Neuronal stem cell (in vitro differentiated cells): ENCODE measurements at regions not wholly inside any gene's neighbourhood (a gene's known extent, or its start where the extent isn't known, plus 50 kb on each side); places are given as distances from the start of the nearest gene placed in this dataset.

Experiments used
- DNase-seq: peaks from one replicate; pipeline ENCODE4 v3.0.0-alpha.2; 2013; ENCODE audit warnings: low spot score
- H2AFZ ChIP-seq: one replicate; pipeline ENCODE4 v1.6.1; 2013; ENCODE audit warnings: mild to moderate bottlenecking, low read length, inconsistent platforms
- H2AK5ac ChIP-seq: 2 replicates; pipeline ENCODE4 v1.6.1; 2013; ENCODE audit warnings: low read depth, mild to moderate bottlenecking, inconsistent platforms, low read length, moderate library complexity, mixed read lengths
- H2BK120ac ChIP-seq: 2 replicates; pipeline ENCODE4 v1.6.1; 2013; ENCODE audit warnings: low read depth, mild to moderate bottlenecking, inconsistent platforms, low read length, moderate library complexity, mixed read lengths
- H2BK12ac ChIP-seq: one replicate; pipeline ENCODE4 v1.6.1; 2013; ENCODE audit warnings: low read length, inconsistent platforms
- H2BK15ac ChIP-seq: 2 replicates; pipeline ENCODE4 v1.6.1; 2013; ENCODE audit warnings: mild to moderate bottlenecking, low read length, inconsistent platforms, mixed read lengths
- H2BK5ac ChIP-seq: one replicate; pipeline ENCODE4 v1.6.1; 2013; ENCODE audit warnings: inconsistent platforms, mild to moderate bottlenecking, low read length, moderate library complexity
- H3K14ac ChIP-seq: one replicate; pipeline ENCODE4 v1.6.1; 2013; ENCODE audit warnings: low read length, inconsistent platforms
- H3K18ac ChIP-seq: 2 replicates; pipeline ENCODE4 v1.6.1; 2013; ENCODE audit warnings: low read length, inconsistent platforms
- H3K23ac ChIP-seq: 2 replicates; pipeline ENCODE4 v1.6.1; 2013; ENCODE audit warnings: low read depth, mild to moderate bottlenecking, mixed read lengths, low read length, inconsistent platforms; ENCODE audit not compliant: poor library complexity
- H3K27ac ChIP-seq: replicated peaks from 3 replicates; pipeline ENCODE4 v1.5.1; 2013; ENCODE audit warnings: low read length, inconsistent platforms
- H3K27me3 ChIP-seq, 3 experiments: 2 replicates each; pipeline ENCODE4 v1.6.1; 2013; ENCODE audit warnings: low read length in 3 of 3, mild to moderate bottlenecking in 2 of 3, inconsistent platforms in 1 of 3, low read depth in 1 of 3, mixed read lengths in 1 of 3, moderate library complexity in 1 of 3; ENCODE audit not compliant: control insufficient read depth in 3 of 3, insufficient read depth in 3 of 3
- H3K36me3 ChIP-seq, 2 donors: replicated peaks in 1 of 2; 2 replicates each; pipeline ENCODE4 v1.6.1; 2013; ENCODE audit warnings: low read length in 2 of 2; ENCODE audit not compliant: control insufficient read depth in 2 of 2, insufficient read depth in 2 of 2
- H3K4ac ChIP-seq: 2 replicates; pipeline ENCODE4 v1.6.1; 2013; ENCODE audit warnings: inconsistent platforms, mild to moderate bottlenecking, low read length, moderate library complexity
- H3K4me1 ChIP-seq, 2 donors: 1 replicate in 1 of 2; 2 replicates in 1 of 2; pipeline ENCODE4 v1.6.1; 2013; ENCODE audit warnings: low read length in 2 of 2, low read depth in 1 of 2; ENCODE audit not compliant: control insufficient read depth in 2 of 2, insufficient read depth in 1 of 2
- H3K4me2 ChIP-seq: one replicate; pipeline ENCODE4 v1.6.1; 2013; ENCODE audit warnings: mild to moderate bottlenecking, low read length, inconsistent platforms; ENCODE audit not compliant: insufficient read depth, poor library complexity, severe bottlenecking
- H3K4me3 ChIP-seq, 2 donors: 2 replicates each; pipeline ENCODE4 v1.5.1; 2013; ENCODE audit warnings: low read length in 2 of 2, mild to moderate bottlenecking in 2 of 2, inconsistent platforms in 1 of 2, moderate library complexity in 1 of 2
- H3K79me1 ChIP-seq: one replicate; pipeline ENCODE4 v1.6.1; 2013; ENCODE audit warnings: low read depth, mild to moderate bottlenecking, inconsistent platforms, low read length, moderate library complexity
- H3K9ac ChIP-seq: one replicate; pipeline ENCODE4 v1.6.1; 2013; ENCODE audit warnings: mild to moderate bottlenecking, low read depth, low read length, inconsistent platforms; ENCODE audit not compliant: poor library complexity
- H3K9me3 ChIP-seq, 2 donors: replicated peaks in 1 of 2; 2 replicates each; pipeline versions ENCODE3 to v1.6.1; 2013; ENCODE audit warnings: low read length in 2 of 2, mild to moderate bottlenecking in 2 of 2, inconsistent platforms in 1 of 2, low read depth in 1 of 2, mixed read lengths in 1 of 2, moderate library complexity in 1 of 2; ENCODE audit not compliant: control insufficient read depth in 2 of 2, insufficient read depth in 1 of 2
- H4K8ac ChIP-seq: one replicate; pipeline ENCODE4 v1.6.1; 2013; ENCODE audit warnings: low read depth, mild to moderate bottlenecking, inconsistent platforms, low read length, moderate library complexity
- H4K91ac ChIP-seq: one replicate; pipeline ENCODE4 v1.6.1; 2013; ENCODE audit warnings: low read length, low read depth, mild to moderate bottlenecking, inconsistent platforms; ENCODE audit not compliant: poor library complexity
- WGBS, 2 donors: extraction: QIAGEN DNeasy Blood & Tissue Kit; methylation state at CpG; one replicate each; pipeline ENCODE4 v1.1.7; 2013; ENCODE audit warnings: missing lambda C conversion rate in 2 of 2, mixed read lengths in 1 of 2; ENCODE audit not compliant: insufficient read length in 2 of 2, insufficient replicate concordance in 1 of 2; ENCODE audit errors: extremely low coverage in 2 of 2; 5-methylcytosine and 5-hydroxymethylcytosine counted together

DNA sequence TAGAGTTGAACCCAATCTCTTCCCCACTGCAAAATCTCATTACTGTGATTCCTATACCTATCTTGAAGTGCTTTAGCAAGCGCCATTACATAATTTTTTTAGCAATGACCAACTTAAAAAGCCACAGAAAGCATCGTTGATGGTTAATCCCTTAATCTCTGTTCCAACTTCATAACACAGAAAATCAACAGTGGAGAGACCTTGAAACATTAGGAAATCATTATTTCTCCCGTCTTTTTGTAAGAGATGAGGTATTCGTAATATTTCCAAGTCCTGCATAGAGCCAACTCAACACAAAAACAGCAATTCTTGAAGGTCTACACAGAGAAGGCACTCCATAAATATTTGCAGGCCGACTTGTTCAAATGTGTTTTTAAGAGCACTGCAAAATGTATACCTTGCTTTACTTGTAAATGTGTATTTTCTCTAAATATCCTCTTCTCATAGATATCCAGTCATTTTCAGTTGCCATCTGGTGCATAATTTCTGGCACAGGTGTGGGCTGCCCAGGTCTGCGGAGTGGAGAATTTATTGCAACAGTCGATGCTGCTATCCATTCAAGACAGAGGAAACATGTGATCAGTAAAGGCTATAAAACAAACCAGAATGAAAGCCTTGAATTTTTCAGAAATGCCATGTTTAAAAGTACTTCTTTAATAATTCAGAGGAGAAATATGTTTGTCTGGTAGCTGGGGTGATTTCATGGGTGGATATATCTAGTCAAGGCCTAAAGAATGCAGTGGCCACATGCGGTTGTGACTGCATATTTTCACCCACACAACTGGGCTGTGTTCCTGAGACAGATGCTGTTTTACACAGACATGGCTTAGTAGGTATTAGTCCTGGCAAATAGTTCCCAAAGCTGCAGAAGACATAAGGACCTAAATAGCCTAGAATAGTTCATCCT lies 234.3 kb upstream of the STARD13 start:
- H3K36me3 ChIP-seq, result no peaks in the 10 kb centered on the region
- H3K27me3 ChIP-seq, result no peaks in the 10 kb centered on the region
- no peak overlapping the region for H3K4me3 ChIP-seq
- H2AFZ ChIP-seq, result peak overlapping the region; percentile 51
- peaks cover 0 to 2% of the 10 kb centered on the region in 2 donors for H3K4me1 ChIP-seq
- no peak overlapping the region for H3K4me2 ChIP-seq
- no peak overlapping the region for H3K23ac ChIP-seq
- no peak overlapping the region for H3K14ac ChIP-seq
- no peaks in the 10 kb centered on the region for H3K9me3 ChIP-seq
- no peak overlapping the region for H2BK15ac ChIP-seq
- no peak overlapping the region for H3K9ac ChIP-seq
- no CpG with 5 or more reads among the region's 8 CpGs for WGBS, 2 donors
- H3K27ac ChIP-seq, result no peak overlapping the region
- H3K79me1 ChIP-seq, result no peaks in the 10 kb centered on the region
- no peak overlapping the region for H2BK12ac ChIP-seq
- no peak overlapping the region for H3K18ac ChIP-seq
- DNase-seq, result no peak
- no peak overlapping the region for H4K8ac ChIP-seq
- H2BK120ac ChIP-seq, result no peak overlapping the region
- no peak overlapping the region for H2AK5ac ChIP-seq
- H2BK5ac ChIP-seq, result no peak overlapping the region
- H3K4ac ChIP-seq, result no peak overlapping the region
- H4K91ac ChIP-seq, result no peak overlapping the region

DNA sequence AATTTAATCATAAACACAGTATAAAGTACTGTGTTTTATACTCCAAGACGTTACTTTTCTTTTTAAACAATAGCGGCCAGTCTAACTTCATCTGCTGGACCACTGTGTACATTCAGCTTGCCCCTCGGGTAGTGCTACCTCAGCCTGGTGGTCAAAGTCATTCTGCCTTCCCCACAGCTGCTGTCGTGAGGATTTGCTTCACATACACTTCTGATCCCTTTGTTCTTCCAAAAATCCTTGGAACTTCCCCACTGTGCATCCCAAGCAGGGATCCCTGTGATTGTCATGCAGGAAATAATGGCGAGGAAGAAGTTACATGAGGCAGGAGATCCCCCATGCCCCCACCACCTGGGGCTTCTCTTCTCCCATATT lies 234.9 kb upstream of the STARD13 start:
- Histone ChIP-seq H3K4me1 (peaks cover 0 to 2% of the 10 kb centered on the region in 2 donors), H3K4ac (no peak overlapping the region), H3K4me2 (no peak overlapping the region), H3K79me1 (no peaks in the 10 kb centered on the region), H2BK120ac (no peak overlapping the region), H2BK5ac (no peak overlapping the region), H2AFZ (peak overlapping the region; percentile 51), H3K36me3 (no peaks in the 10 kb centered on the region), H2AK5ac (no peak overlapping the region), H3K4me3 (no peak overlapping the region), H3K27me3 (no peaks in the 10 kb centered on the region), H2BK12ac (no peak overlapping the region), H3K18ac (no peak overlapping the region), H3K9ac (no peak overlapping the region), H4K91ac (no peak overlapping the region), H3K14ac (no peak overlapping the region), H3K27ac (no peak overlapping the region), H2BK15ac (no peak overlapping the region), H3K9me3 (no peaks in the 10 kb centered on the region), H4K8ac (no peak overlapping the region), H3K23ac (no peak overlapping the region)
- no CpG with 5 or more reads among the region's 5 CpGs for WGBS, 2 donors
- no peak for DNase-seq

- no peaks in the 10 kb centered on the region for H3K9me3 ChIP-seq
- no peak overlapping the region for H4K8ac ChIP-seq
- no peak overlapping the region for H3K18ac ChIP-seq
- H3K4ac ChIP-seq, result no peak overlapping the region
- no peak overlapping the region for H3K14ac ChIP-seq
- H3K36me3 ChIP-seq, result no peaks in the 10 kb centered on the region
- no peak overlapping the region for H2BK5ac ChIP-seq
- no peak for DNase-seq
- no peak overlapping the region for H2BK120ac ChIP-seq
- H3K4me3 ChIP-seq, result no peak overlapping the region
- peaks cover 0 to 2% of the 10 kb centered on the region in 2 donors for H3K4me1 ChIP-seq
- H2BK12ac ChIP-seq, result no peak overlapping the region
- H3K4me2 ChIP-seq, result no peak overlapping the region
- H3K27me3 ChIP-seq, result no peaks in the 10 kb centered on the region
- no peak overlapping the region for H3K23ac ChIP-seq
- H2AFZ ChIP-seq, result no peak overlapping the region
- H2AK5ac ChIP-seq, result no peak overlapping the region
- no CpG with 5 or more reads among the region's 1 CpG for WGBS, 2 donors
- H4K91ac ChIP-seq, result no peak overlapping the region
- H3K79me1 ChIP-seq, result no peaks in the 10 kb centered on the region
- H2BK15ac ChIP-seq, result no peak overlapping the region
- no peak overlapping the region for H3K9ac ChIP-seq
- H3K27ac ChIP-seq, result no peak overlapping the region
Measured at GRCh38 chr13:33524086-33524485, 238.5 kb upstream of the STARD13 start.

GRCh38 chr13:33525763-33526162 lies 240.2 kb upstream of the STARD13 start:
- Histone ChIP-seq H3K23ac (no peak overlapping the region), H3K18ac (no peak overlapping the region), H3K14ac (no peak overlapping the region), H2AFZ (no peak overlapping the region), H3K9me3 (no peaks in the 10 kb centered on the region), H2BK120ac (no peak overlapping the region), H3K27ac (no peak overlapping the region), H2BK5ac (no peak overlapping the region), H3K36me3 (no peaks in the 10 kb centered on the region), H4K8ac (no peak overlapping the region), H3K4ac (no peak overlapping the region), H2BK15ac (no peak overlapping the region), H4K91ac (no peak overlapping the region), H2BK12ac (no peak overlapping the region), H3K27me3 (no peaks in the 10 kb centered on the region), H3K9ac (no peak overlapping the region), H2AK5ac (no peak overlapping the region), H3K4me2 (no peak overlapping the region), H3K4me3 (no peak overlapping the region), H3K79me1 (no peaks in the 10 kb centered on the region), H3K4me1 (peaks cover 0 to 2% of the 10 kb centered on the region in 2 donors)
- DNase-seq, result no peak
- WGBS, 2 donors, result no CpG with 5 or more reads among the region's 4 CpGs
